Urothelium cell line (cell line): ENCODE measurements at regions not wholly inside any gene's neighbourhood (a gene's known extent, or its start where the extent isn't known, plus 50 kb on each side); places are given as distances from the start of the nearest gene placed in this dataset.

ENCODE experiments used
- DNase-seq: peaks from one replicate; pipeline ENCODE4 v3.0.0; 2011; ENCODE audit warnings: low spot score, mixed read lengths
- FAIRE-seq: peaks from 2 replicates; lab custom pipeline; 2011; peaks lifted over from hg19 to GRCh38; lab: Jason Lieb, UNC

- DNase-seq (no peak), FAIRE-seq (no peak)
These were observed 1272.5 kb upstream of the CELF2 start for GRCh38 chr10:9745158-9745557.

GRCh38 chr10:9757176-9757575, 1260.5 kb upstream of the CELF2 start:
- DNase-seq = no peak
- FAIRE-seq = no peak

- DNase-seq (no peak), FAIRE-seq (no peak)
These were observed 1258.1 kb upstream of the CELF2 start for GRCh38 chr10:9759596-9759995.

GRCh38 chr10:9762966-9763656, 1254.6 kb upstream of the CELF2 start:
- FAIRE-seq (no peak), DNase-seq (peak; percentile 11)

GRCh38 chr10:9766762-9767161, 1250.9 kb upstream of the CELF2 start:
- DNase-seq (no peak), FAIRE-seq (no peak)

- no peak for DNase-seq
- no peak for FAIRE-seq
These were observed 1236.0 kb upstream of the CELF2 start for GRCh38 chr10:9781666-9782065.

GRCh38 chr10:9786101-9786500, 1231.6 kb upstream of the CELF2 start:
- DNase-seq (peak; percentile 6), FAIRE-seq (no peak)

GRCh38 chr10:9786576-9786975, 1231.1 kb upstream of the CELF2 start:
- peak; percentile 26 for DNase-seq

GRCh38 chr10:9789996-9790395, 1227.7 kb upstream of the CELF2 start:
- no peak for DNase-seq
- no peak for FAIRE-seq

More at GRCh38 chr10:9786576-9786975, 1231.1 kb upstream of the CELF2 start:
- FAIRE-seq = no peak

GRCh38 chr10:9792181-9792580, 1225.5 kb upstream of the CELF2 start:
- DNase-seq = peak; percentile 40
- FAIRE-seq = no peak

GRCh38 chr10:9796564-9796963, 1221.1 kb upstream of the CELF2 start:
- FAIRE-seq (no peak), DNase-seq (no peak)

GRCh38 chr10:9800011-9800410, 1217.7 kb upstream of the CELF2 start:
- FAIRE-seq (no peak), DNase-seq (no peak)

- no peak for DNase-seq
- FAIRE-seq = no peak
These were observed 1217.1 kb upstream of the CELF2 start for GRCh38 chr10:9800571-9800970.

- FAIRE-seq = no peak
- DNase-seq = no peak
These were observed 1209.8 kb upstream of the CELF2 start for GRCh38 chr10:9807846-9808245.

GRCh38 chr10:9811601-9812000, 1206.1 kb upstream of the CELF2 start:
- DNase-seq (no peak), FAIRE-seq (no peak)

- DNase-seq = no peak
These were observed 1203.3 kb upstream of the CELF2 start for GRCh38 chr10:9814285-9814864.

GRCh38 chr10:9819756-9820494, 1197.7 kb upstream of the CELF2 start:
- FAIRE-seq = no peak

More at GRCh38 chr10:9814285-9814864, 1203.3 kb upstream of the CELF2 start:
- FAIRE-seq = no peak

GRCh38 chr10:9823268-9823930, 1194.3 kb upstream of the CELF2 start:
- no peak for FAIRE-seq
- DNase-seq = no peak

More at GRCh38 chr10:9819756-9820494, 1197.7 kb upstream of the CELF2 start:
- no peak for DNase-seq

- no peak for DNase-seq
These were observed 1193.0 kb upstream of the CELF2 start for GRCh38 chr10:9824631-9825071.

GRCh38 chr10:9825491-9826018, 1192.1 kb upstream of the CELF2 start:
- no peak for DNase-seq
- no peak for FAIRE-seq

More at GRCh38 chr10:9824631-9825071, 1193.0 kb upstream of the CELF2 start:
- FAIRE-seq = no peak

- DNase-seq (no peak), FAIRE-seq (no peak)
These were observed 1189.6 kb upstream of the CELF2 start for GRCh38 chr10:9828110-9828509.
